IMR-90 (cell line): ENCODE measurements at regions not wholly inside any gene's neighbourhood (a gene's known extent, or its start where the extent isn't known, plus 50 kb on each side); places are given as distances from the start of the nearest gene placed in this dataset.

Experiments
- ATAC-seq: fragments of 200-7000 bp; cut with Tn5 transposase; 2 replicates; pipeline ENCODE4 v1.9.1; 2020; ENCODE audit warnings: low read depth, mild to moderate bottlenecking, moderate library complexity
- BruUV-seq: library from RNA; stranded (reverse); fragments of 400-500 nt; replicated peaks from 2 replicates; lab custom pipeline; 2021; lab: Mats Ljungman, UMichigan
- CTCF ChIA-PET: fragments of 300-600 bp; formaldehyde crosslinking; extraction: SDS; loops from one replicate; lab custom pipeline; 2021; ENCODE audit warnings: antibody characterized with exemption; lab: Yijun Ruan, JAX
- POLR2A ChIA-PET: fragments of 300-600 bp; sonication (Branson Sonifier 250); formaldehyde crosslinking; loops from one replicate; lab custom pipeline; 2022; ENCODE audit warnings: antibody characterized with exemption; ENCODE audit not compliant: unreplicated experiment; lab: Charles Lee
- DNase-seq: peaks from one replicate; pipeline ENCODE4 v3.0.0; 2013
- H2AFZ ChIP-seq: replicated peaks from 2 replicates; pipeline ENCODE3; 2013; ENCODE audit warnings: low read length, mild to moderate bottlenecking; ENCODE audit not compliant: poor library complexity
- H2AK5ac ChIP-seq: 2 replicates; pipeline ENCODE4 v1.6.1; 2013; ENCODE audit warnings: low read depth, low read length, inconsistent platforms
- H2AK9ac ChIP-seq: replicated peaks from 2 replicates; pipeline ENCODE3; 2013; ENCODE audit warnings: mild to moderate bottlenecking, low read depth, low read length, moderate library complexity; ENCODE audit not compliant: poor library complexity
- H2BK120ac ChIP-seq: 2 replicates; pipeline ENCODE4 v1.6.1; 2013; ENCODE audit warnings: low read depth, low read length, inconsistent platforms
- H2BK15ac ChIP-seq: 3 replicates; pipeline ENCODE4 v1.6.1; 2013; ENCODE audit warnings: low read depth, low read length, inconsistent platforms
- H2BK20ac ChIP-seq: 2 replicates; pipeline ENCODE4 v1.6.1; 2013; ENCODE audit warnings: low read depth, mild to moderate bottlenecking, inconsistent platforms, low read length, moderate library complexity
- H2BK5ac ChIP-seq: 2 replicates; pipeline ENCODE4 v1.6.1; 2013; ENCODE audit warnings: mild to moderate bottlenecking, low read depth, low read length, inconsistent platforms; ENCODE audit not compliant: poor library complexity, severe bottlenecking
- H3K14ac ChIP-seq: replicated peaks from 2 replicates; pipeline ENCODE4 v1.6.1; 2013; ENCODE audit warnings: low read depth, low read length, inconsistent platforms
- H3K18ac ChIP-seq: 2 replicates; pipeline ENCODE4 v1.6.1; 2013; ENCODE audit warnings: low read depth, low read length, control low read depth
- H3K23ac ChIP-seq: 2 replicates; pipeline ENCODE4 v1.6.1; 2013; ENCODE audit warnings: low read depth, low read length, inconsistent platforms
- H3K27ac ChIP-seq: 2 replicates; pipeline ENCODE4 v1.5.1; 2013; ENCODE audit warnings: mild to moderate bottlenecking, control low read depth, low read length; ENCODE audit not compliant: insufficient read depth
- H3K27me3 ChIP-seq: 2 replicates; pipeline ENCODE4 v1.6.1; 2013; ENCODE audit warnings: low read length; ENCODE audit not compliant: control insufficient read depth, insufficient read depth
- H3K36me3 ChIP-seq: 2 replicates; pipeline ENCODE4 v1.6.1; 2013; ENCODE audit warnings: low read length, mixed read lengths; ENCODE audit not compliant: control insufficient read depth, insufficient read depth
- H3K4ac ChIP-seq: 2 replicates; pipeline ENCODE4 v1.6.1; 2013; ENCODE audit warnings: low read depth, low read length, inconsistent platforms
- H3K4me1 ChIP-seq: 2 replicates; pipeline ENCODE4 v1.6.1; 2013; ENCODE audit warnings: low read length, mixed read lengths; ENCODE audit not compliant: control insufficient read depth, insufficient read depth
- H3K4me2 ChIP-seq: 2 replicates; pipeline ENCODE4 v1.6.1; 2013; ENCODE audit warnings: low read depth, mild to moderate bottlenecking, control low read depth, low read length, moderate library complexity
- H3K4me3 ChIP-seq: 2 replicates; pipeline ENCODE4 v1.5.1; 2013; ENCODE audit warnings: low read depth, mild to moderate bottlenecking, control low read depth, low read length, moderate library complexity; ENCODE audit not compliant: insufficient read depth
- H3K56ac ChIP-seq: 2 replicates; pipeline ENCODE4 v1.6.1; 2013; ENCODE audit warnings: low read length, inconsistent platforms; ENCODE audit not compliant: insufficient read depth; ENCODE audit errors: extremely low read depth
- H3K79me1 ChIP-seq, 2 experiments: 2 replicates each; pipeline ENCODE4 v1.6.1; 2013; ENCODE audit warnings: low read length in 2 of 2, inconsistent platforms in 1 of 2, low read depth in 1 of 2
- H3K9ac ChIP-seq: 2 replicates; pipeline ENCODE4 v1.6.1; 2013; ENCODE audit warnings: low read depth, low read length, control low read depth
- H3K9me1 ChIP-seq: 2 replicates; pipeline ENCODE4 v1.6.1; 2013; ENCODE audit warnings: low read length, inconsistent platforms; ENCODE audit not compliant: insufficient read depth
- H3K9me3 ChIP-seq: 2 replicates; pipeline ENCODE4 v1.6.1; 2013; ENCODE audit warnings: low read length; ENCODE audit not compliant: control insufficient read depth, insufficient read depth
- H4K20me1 ChIP-seq: 2 replicates; pipeline ENCODE4 v1.6.1; 2013; ENCODE audit warnings: low read length, inconsistent platforms; ENCODE audit not compliant: insufficient read depth
- H4K5ac ChIP-seq: 2 replicates; pipeline ENCODE4 v1.6.1; 2013; ENCODE audit warnings: mild to moderate bottlenecking, low read depth, low read length, control low read depth
- H4K8ac ChIP-seq, 2 experiments: 2 replicates each; pipeline ENCODE4 v1.6.1; 2013; ENCODE audit warnings: low read depth in 2 of 2, low read length in 2 of 2, control low read depth in 1 of 2, inconsistent platforms in 1 of 2
- H4K91ac ChIP-seq: 2 replicates; pipeline ENCODE4 v1.6.1; 2013; ENCODE audit warnings: low read depth, low read length, inconsistent platforms; ENCODE audit not compliant: insufficient read depth
- SMC3 ChIP-seq: fragments of 150-350 bp; IDR thresholded peaks from 2 replicates; pipeline ENCODE4 v1.6.1; 2016; ENCODE audit warnings: low read depth, mild to moderate bottlenecking, antibody characterized with exemption, low read length, moderate library complexity
- WGBS, 2 experiments: methylation state at CpG; one replicate each; pipeline versions ENCODE4 v1.1.5 to v1.1.7; 2013; ENCODE audit warnings: missing lambda C conversion rate in 2 of 2; ENCODE audit not compliant: insufficient read length in 1 of 2; ENCODE audit errors: extremely low coverage in 2 of 2; 5-methylcytosine and 5-hydroxymethylcytosine counted together
- dilution Hi-C: fragments of 300-500 bp; cut with HindIII; formaldehyde crosslinking; loops from one replicate; pipeline ENCODE4 v1.14.3; 2018; ENCODE audit warnings: low sequenced_read_pairs; ENCODE audit not compliant: unreplicated experiment
- in situ Hi-C: fragments of 300-500 bp; cut with MboI; formaldehyde crosslinking; loops from 3 replicates; pipeline ENCODE4 v1.14.3; 2019; ENCODE audit warnings: low sequenced_read_pairs, inconsistent platforms, mixed read lengths
- intact Hi-C: fragments of 100-400 bp; cut with micrococcal nuclease; formaldehyde crosslinking; loops from 2 replicates; pipeline ENCODE4 v1.10.0; 2022

- intact Hi-C loops (no loop called here), dilution Hi-C loops (no loop called here), in situ Hi-C loops (no loop called here)
- no peak overlapping the region for H3K4ac ChIP-seq
- H3K18ac ChIP-seq: no peak overlapping the region
- BruUV-seq: no TSS peak
- no peak overlapping the region for H3K4me3 ChIP-seq
- no peak overlapping the region for H3K56ac ChIP-seq
- DNase-seq: no peak
- no peak overlapping the region for H2AK9ac ChIP-seq
- H3K9ac ChIP-seq: no peak overlapping the region
- H2BK15ac ChIP-seq: no peak overlapping the region
- TF ChIP-seq SMC3: no peak
- no peak overlapping the region for H2BK20ac ChIP-seq
- H2AFZ ChIP-seq: no peak overlapping the region
- ChIA-PET POLR2A (no interaction called here), CTCF (no interaction called here)
- H4K8ac ChIP-seq: no peak overlapping the region
- ATAC-seq: no peak
- H3K79me1 ChIP-seq: no peaks in the 10 kb centered on the region
- no peak overlapping the region for H2BK5ac ChIP-seq
- H2BK120ac ChIP-seq: no peak overlapping the region
- no peak overlapping the region for H3K27ac ChIP-seq
- no peaks in the 10 kb centered on the region for H4K20me1 ChIP-seq
- 87% methylated on average over 2 of the region's 13 CpGs; no CpG with 5 or more reads in 1 of the 2 experiments for WGBS, 2 experiments
- H3K36me3 ChIP-seq: no peaks in the 10 kb centered on the region
- H3K9me3 ChIP-seq: peaks cover 3% of the 10 kb centered on the region; the same call in 1 of the 2 replicates
- no peaks in the 10 kb centered on the region for H3K27me3 ChIP-seq
- H3K4me1 ChIP-seq: no peaks in the 10 kb centered on the region; the same call in 1 of the 2 replicates
- H3K23ac ChIP-seq: no peak overlapping the region
- no peak overlapping the region for H3K14ac ChIP-seq
- peaks cover 3% of the 10 kb centered on the region; the same call in 1 of the 2 replicates for H3K9me1 ChIP-seq
- no peak overlapping the region for H4K5ac ChIP-seq
- H2AK5ac ChIP-seq: no peak overlapping the region
- no peak overlapping the region for H4K91ac ChIP-seq
- no peak overlapping the region for H3K4me2 ChIP-seq
These were observed 213.8 kb upstream of the HAAO start for GRCh38 chr2:43005975-43006833.
